GM12873 (cell line): ENCODE measurements at regions not wholly inside any gene's neighbourhood (a gene's known extent, or its start where the extent isn't known, plus 50 kb on each side); places are given as distances from the start of the nearest gene placed in this dataset.

Experiments used
- CTCF ChIP-seq: IDR thresholded peaks from 2 replicates; pipeline ENCODE4 v1.5.1; 2012; ENCODE audit warnings: low read depth, mild to moderate bottlenecking, moderate library complexity, low read length, control low read depth; ENCODE audit not compliant: insufficient read depth; ENCODE audit errors: missing control alignments

- no peak for TF ChIP-seq CTCF
Measured at GRCh38 chr12:73629893-73630831, 907.5 kb upstream of the ATXN7L3B start.

GRCh38 chr12:73632191-73632590, 905.4 kb upstream of the ATXN7L3B start:
- no peak for TF ChIP-seq CTCF

- TF ChIP-seq CTCF, result no peak
Measured at GRCh38 chr12:73632661-73633060, 905.0 kb upstream of the ATXN7L3B start.

GRCh38 chr12:73656375-73656774, 881.3 kb upstream of the ATXN7L3B start:
- no peak for TF ChIP-seq CTCF

- no peak for TF ChIP-seq CTCF
Measured at GRCh38 chr12:73659802-73660201, 877.8 kb upstream of the ATXN7L3B start.

- TF ChIP-seq CTCF, result no peak
Measured at GRCh38 chr12:73665193-73665592, 872.4 kb upstream of the ATXN7L3B start.

- no peak for TF ChIP-seq CTCF
Measured at GRCh38 chr12:73677520-73678291, 859.9 kb upstream of the ATXN7L3B start.
